ENCODE measurements at regions not wholly inside any gene's neighbourhood (a gene's known extent, or its start where the extent isn't known, plus 50 kb on each side); places are given as distances from the start of the nearest gene placed in this dataset.

DNA sequence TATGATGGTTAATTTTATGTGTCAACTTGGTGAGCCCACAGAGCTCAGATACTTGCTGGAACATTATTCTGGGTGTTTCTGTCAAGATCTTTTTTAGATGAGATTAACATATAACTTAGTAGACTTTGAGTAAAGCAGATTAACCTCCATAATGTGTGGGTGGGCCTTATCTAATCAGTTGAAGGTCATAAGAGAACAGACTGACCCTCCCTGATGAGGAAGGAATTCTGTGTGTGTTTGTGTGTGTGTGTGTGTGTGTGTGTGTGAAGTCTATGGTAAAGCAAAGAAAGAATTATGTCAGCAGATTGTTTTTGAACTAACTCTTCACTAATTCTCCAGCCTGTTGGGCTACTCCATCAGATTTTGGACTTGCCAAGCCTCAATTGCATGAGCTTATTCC is 232.2 kb upstream of the MEX3C start:
- Mint-ChIP-seq H3K4me3 (no peak overlapping the region), H3K36me3 (no peaks in the 10 kb centered on the region), H3K4me1 (no peaks in the 10 kb centered on the region), H3K27ac (no peak overlapping the region), H3K27me3 (ENCODE audit: low read depth in 3 of 3) (peaks cover 2 to 7% (median 3%) of the 10 kb centered on the region in 3 donors), H3K9me3 (peaks cover 0 to 7% (median 0%) of the 10 kb centered on the region in 6 donors)
- no peak for DNase-seq

DNA sequence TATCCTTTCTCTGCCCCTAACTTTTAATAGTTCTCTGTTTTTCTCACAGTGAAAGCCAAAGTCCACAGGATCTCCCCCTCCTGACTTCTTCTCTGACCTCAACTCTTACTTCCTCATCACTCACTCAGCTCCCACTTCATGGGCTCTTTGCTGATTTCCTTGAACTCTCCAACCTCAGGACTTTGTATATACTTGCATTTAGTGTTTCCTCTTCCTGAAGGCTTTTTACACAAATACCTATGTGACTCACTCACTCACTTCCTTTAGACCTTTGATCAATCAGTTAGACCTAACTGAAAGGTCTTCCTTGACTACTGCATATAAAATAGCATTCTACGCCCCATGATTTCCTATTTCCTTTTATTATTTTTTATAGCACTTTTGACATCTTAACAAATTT is 233.1 kb upstream of the MEX3C start:
- DNase-seq, result no peak
- no peaks in the 10 kb centered on the region for H3K4me1 Mint-ChIP-seq
- H3K36me3 Mint-ChIP-seq, result no peaks in the 10 kb centered on the region
- no peak overlapping the region for H3K27ac Mint-ChIP-seq
- H3K27me3 Mint-ChIP-seq (ENCODE audit: low read depth in 3 of 3), result peaks cover 2 to 5% (median 3%) of the 10 kb centered on the region in 3 donors
- H3K4me3 Mint-ChIP-seq, result no peak overlapping the region
- H3K9me3 Mint-ChIP-seq, result peaks cover 0 to 7% (median 0%) of the 10 kb centered on the region in 6 donors

DNA sequence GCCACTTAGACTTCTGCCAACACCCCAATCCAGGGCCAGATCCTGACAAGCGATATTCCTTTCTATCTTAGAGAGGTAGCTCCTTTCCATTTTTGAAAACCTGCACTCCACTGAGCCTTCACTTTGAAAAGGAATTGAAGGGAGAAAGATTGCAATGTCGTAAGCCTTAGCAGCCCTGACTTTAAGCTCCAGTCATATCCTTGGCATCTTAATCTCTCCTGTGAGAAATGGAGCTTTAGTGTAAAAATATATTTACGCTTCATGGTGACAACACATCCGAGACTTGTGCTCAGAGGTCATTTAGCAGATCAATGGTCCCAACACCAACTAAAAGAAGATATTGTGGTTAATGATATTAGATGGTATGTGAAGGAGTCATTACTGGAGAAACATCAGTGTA is 235.8 kb upstream of the MEX3C start:
- no peak for DNase-seq
- Mint-ChIP-seq H3K9me3 (peaks cover 0 to 8% (median 0%) of the 10 kb centered on the region in 6 donors), H3K36me3 (no peaks in the 10 kb centered on the region), H3K27ac (no peak overlapping the region), H3K4me1 (peaks cover 4 to 14% of the 10 kb centered on the region in 2 donors), H3K27me3 (ENCODE audit: low read depth in 3 of 3) (peaks cover 1 to 3% (median 3%) of the 10 kb centered on the region in 3 donors), H3K4me3 (no peak overlapping the region)

DNA sequence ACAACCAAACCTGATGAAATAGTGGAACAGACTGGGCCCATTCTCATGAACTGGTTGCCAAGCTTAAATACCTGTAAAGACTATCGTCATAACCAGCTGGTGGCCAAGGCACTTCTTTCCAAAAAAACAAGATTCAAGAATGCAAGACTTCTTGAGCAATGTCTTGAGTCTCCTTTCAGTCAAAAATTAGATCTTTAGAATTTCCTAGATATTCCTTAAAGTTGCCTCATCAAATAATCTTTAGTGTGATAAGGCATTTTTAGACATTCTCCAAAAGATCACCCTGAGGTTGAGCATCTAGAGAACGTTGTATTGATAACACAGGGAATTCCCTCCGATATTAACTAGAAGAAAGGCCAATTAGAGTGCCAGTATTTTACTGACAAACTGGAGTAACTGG is 236.4 kb upstream of the MEX3C start:
- no peaks in the 10 kb centered on the region for H3K36me3 Mint-ChIP-seq
- H3K27me3 Mint-ChIP-seq (ENCODE audit: low read depth in 3 of 3), result peaks cover under 1 to 6% (median 3%) of the 10 kb centered on the region in 3 donors

DNA sequence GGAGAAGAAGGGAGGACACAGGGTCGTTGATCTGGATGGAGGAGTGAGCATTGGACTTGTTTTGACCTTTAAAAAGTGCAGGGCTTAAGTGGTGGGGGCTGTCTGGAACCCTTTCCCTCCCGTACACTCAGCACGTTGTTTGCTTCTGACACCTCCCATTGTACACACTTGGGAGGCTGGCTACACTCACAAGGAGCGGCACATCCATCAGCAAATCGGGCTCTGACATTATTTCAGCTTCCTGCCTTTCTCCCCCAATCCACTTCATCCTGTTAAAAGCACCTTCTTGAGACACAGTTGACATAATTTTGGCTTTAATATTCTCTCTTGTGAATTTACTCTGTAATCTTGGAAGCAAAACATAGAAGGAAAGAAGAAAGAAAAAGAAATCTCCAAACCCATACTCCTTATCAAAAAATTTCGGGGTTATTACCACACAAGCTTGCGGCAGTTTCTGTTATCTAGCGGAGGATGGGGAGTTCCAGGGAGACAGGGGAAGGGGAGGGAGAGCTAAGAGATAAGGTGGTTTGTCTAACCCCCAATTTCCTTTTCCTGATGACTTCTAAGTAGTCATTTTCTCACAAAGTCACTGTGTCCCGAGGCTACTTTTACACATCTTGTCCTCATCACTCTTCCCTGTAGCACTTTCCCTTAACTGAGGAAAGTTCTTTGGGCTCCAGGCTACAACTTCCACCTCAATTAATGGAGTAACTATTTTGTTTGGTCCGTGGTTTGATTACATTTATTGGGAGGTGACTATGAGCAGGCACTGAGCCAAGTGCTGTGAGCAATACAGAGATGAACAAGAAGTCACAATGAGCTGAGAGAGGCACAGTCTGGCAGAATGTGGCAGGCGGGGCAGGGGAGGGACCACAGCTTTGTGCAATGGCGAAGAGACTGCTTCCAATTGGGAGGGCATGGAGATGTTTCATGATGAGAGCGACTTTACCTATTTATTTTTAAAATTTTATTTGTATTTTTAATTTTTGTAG is 240.1 kb upstream of the MEX3C start:
- peaks cover 2 to 8% (median 7%) of the 10 kb centered on the region in 3 donors for H3K27me3 Mint-ChIP-seq (ENCODE audit: low read depth in 3 of 3)
- peaks cover 0 to 2% (median 0%) of the 10 kb centered on the region in 6 donors for H3K9me3 Mint-ChIP-seq
- no peaks in the 10 kb centered on the region for H3K36me3 Mint-ChIP-seq
- no peak overlapping the region for H3K4me3 Mint-ChIP-seq
- no peak overlapping the region for H3K27ac Mint-ChIP-seq
- no peak for DNase-seq
- H3K4me1 Mint-ChIP-seq, result peaks cover 4 to 14% of the 10 kb centered on the region in 2 donors

More for the DNA sequence above, 236.4 kb upstream of the MEX3C start:
- H3K4me3 Mint-ChIP-seq, result no peak overlapping the region
- peaks cover 4 to 14% of the 10 kb centered on the region in 2 donors for H3K4me1 Mint-ChIP-seq
- H3K27ac Mint-ChIP-seq, result no peak overlapping the region
- no peak for DNase-seq
- peaks cover 0 to 8% (median 0%) of the 10 kb centered on the region in 6 donors for H3K9me3 Mint-ChIP-seq

DNA sequence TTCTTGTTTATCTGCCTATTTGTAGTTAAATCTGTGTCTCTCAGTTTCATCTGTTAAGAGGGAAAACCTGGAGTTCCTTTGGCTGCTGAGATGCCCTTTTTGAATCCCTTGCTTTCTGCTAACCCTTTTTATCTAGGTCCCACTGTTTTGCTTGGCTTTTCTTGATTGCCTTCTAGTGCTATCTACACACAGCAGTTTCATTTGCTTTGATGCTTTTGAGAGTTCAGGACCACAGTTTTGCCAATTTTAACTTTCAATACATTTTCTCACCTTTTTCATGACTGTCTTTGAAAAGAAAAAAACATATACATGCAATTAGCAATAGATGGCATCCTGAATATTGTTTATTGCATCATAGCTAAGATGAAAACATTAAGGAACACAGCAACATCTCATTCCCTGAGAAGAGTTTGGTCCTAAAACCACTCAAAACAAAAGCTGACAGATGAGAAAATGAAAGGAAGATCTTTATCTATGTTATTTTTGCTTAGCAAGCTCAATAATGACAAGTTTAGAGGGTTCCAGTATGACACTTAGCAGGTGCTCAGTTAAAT is 241.4 kb upstream of the MEX3C start:
- DNase-seq, result no peak
- Mint-ChIP-seq H3K4me1 (peaks cover 4 to 14% of the 10 kb centered on the region in 2 donors), H3K4me3 (no peak overlapping the region), H3K9me3 (peaks cover 0 to 2% (median 0%) of the 10 kb centered on the region in 6 donors), H3K36me3 (no peaks in the 10 kb centered on the region), H3K27ac (no peak overlapping the region), H3K27me3 (ENCODE audit: low read depth in 3 of 3) (peaks cover 2 to 16% (median 8%) of the 10 kb centered on the region in 3 donors)

DNA sequence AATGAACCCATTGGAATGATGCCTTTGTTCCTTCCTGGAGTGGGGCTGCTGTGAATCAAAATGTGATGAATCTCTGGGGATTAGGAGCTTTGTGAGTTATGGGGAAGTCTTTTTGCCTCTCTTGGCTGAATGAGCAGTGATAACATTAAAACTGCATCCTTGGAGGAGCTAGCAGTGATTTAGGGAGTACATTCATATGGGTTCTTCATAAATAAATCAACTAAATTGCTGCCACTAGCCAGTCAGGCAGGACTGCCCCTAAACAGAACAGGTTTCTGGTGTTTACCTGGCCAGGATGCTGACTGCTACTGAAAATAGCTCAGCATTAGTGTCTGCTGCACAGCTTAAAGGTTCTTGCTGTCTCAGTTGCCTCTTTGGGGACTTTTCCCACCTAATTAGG is 244.5 kb upstream of the MEX3C start:
- no peak for DNase-seq
- no peaks in the 10 kb centered on the region for H3K9me3 Mint-ChIP-seq
- no peak overlapping the region for H3K27ac Mint-ChIP-seq
- H3K36me3 Mint-ChIP-seq, result no peaks in the 10 kb centered on the region
- no peak overlapping the region for H3K4me3 Mint-ChIP-seq
- H3K27me3 Mint-ChIP-seq (ENCODE audit: low read depth in 3 of 3), result peaks cover 4 to 16% (median 7%) of the 10 kb centered on the region in 3 donors
- H3K4me1 Mint-ChIP-seq, result peaks cover 4 to 9% of the 10 kb centered on the region in 2 donors

DNA sequence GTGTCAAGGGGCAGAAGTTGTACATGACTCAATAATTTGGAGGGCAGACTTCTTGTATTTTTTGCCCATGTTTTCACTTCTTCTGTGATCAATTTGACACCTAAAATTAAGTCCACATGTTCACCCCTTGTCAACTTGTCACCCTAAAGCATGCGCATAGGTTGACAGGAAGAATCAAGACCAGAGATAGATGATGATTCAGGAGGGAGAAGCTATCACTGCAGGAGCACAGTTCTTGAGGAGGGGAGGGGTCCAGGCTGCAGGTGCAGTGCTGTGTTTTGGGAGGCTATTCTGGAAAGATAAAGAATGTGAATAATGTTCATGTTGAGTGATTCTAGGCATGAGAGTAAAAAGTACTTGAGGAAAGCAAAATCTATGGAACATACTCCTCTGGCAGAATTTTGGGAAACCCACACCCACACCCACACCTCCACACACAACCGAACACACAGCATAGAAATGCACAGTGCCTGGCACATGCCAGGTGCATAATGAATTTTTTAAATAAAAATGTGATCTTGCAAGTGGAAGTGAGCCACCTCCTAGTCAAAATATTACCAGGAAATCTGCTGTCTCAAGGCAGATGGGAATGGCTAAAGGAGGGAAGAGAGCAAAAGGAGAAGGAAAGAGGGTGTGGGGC is 249.2 kb upstream of the MEX3C start:
- DNase-seq, result no peak
- Mint-ChIP-seq H3K27ac (no peak overlapping the region), H3K27me3 (ENCODE audit: low read depth in 3 of 3) (peaks cover 2 to 15% (median 8%) of the 10 kb centered on the region in 3 donors), H3K4me1 (no peaks in the 10 kb centered on the region), H3K9me3 (no peaks in the 10 kb centered on the region), H3K4me3 (no peak overlapping the region), H3K36me3 (no peaks in the 10 kb centered on the region)

DNA sequence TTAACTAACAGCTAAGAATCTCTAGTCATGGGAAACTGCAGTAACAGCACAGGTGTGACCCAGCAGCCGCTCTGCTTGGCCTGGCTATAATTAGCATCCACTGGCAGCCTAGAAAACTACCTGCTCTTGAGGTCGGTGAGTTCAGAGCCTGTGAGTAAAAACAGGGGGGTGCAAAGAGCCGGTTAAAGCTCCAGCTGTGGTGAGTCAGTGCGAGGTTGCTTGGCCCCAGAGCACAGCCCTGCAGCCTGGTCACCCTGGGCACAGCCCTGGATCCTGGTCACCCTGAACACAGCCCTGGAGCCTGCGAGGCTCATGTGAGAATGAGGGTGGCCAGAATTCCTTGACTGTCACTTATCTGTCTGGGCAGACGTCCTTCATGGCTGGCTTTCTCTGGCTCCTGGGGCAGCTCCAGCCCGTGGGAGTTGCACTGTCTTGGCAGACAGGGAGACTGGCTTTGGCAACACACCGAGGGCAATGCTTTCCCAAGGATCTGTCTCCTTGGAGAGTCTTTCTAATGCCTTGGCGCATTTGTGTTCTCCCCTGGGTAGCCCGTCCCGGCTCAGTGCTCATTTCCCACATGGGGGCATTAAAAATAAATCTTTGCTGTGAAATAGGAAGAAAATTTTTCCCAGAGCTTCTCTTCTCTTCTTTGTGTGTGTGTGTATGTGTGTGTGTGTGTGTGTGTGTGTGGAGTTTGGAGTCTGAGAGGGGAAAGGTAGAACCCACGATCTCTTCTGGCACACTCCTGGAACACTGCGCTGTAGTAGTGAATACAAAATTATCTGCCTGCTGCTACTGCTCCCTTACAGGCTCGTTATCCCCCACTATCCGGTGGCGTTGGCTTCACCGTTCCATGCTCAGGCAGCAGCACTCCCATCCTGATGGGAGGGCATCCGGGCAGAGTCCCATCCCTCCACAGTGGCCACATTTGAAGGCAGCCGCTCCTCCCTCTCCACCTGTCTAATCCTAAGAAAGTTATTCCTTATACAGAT is 250.2 kb upstream of the MEX3C start:
- no peaks in the 10 kb centered on the region for H3K36me3 Mint-ChIP-seq
- DNase-seq, result no peak
- H3K27ac Mint-ChIP-seq, result no peak overlapping the region
- H3K27me3 Mint-ChIP-seq (ENCODE audit: low read depth in 3 of 3), result peaks cover 2 to 10% (median 8%) of the 10 kb centered on the region in 3 donors
- no peaks in the 10 kb centered on the region for H3K4me1 Mint-ChIP-seq
- H3K9me3 Mint-ChIP-seq, result no peaks in the 10 kb centered on the region
- H3K4me3 Mint-ChIP-seq, result no peak overlapping the region

DNA sequence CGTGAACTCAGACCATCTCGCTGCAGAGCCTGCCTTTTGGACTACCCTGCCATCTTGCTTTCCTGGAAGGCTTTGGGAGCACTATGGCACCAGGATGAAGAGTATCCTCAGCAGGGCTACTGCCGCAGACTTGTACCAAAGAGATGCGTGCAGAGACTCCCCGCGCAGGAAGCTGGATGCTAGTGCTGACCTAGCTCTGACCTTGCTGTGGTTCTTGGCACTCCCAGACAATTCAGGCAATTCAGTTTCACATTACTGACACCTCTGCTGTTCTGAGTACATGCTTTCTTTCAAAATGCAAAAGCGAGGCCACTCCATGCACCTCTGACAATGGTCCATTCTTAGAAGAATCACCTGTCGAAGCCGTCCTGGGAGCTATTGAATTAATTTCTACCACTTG is 251.5 kb upstream of the MEX3C start:
- H3K4me1 Mint-ChIP-seq, result no peaks in the 10 kb centered on the region
- peaks cover 2 to 8% (median 2%) of the 10 kb centered on the region in 3 donors for H3K27me3 Mint-ChIP-seq (ENCODE audit: low read depth in 3 of 3)
- H3K9me3 Mint-ChIP-seq, result no peaks in the 10 kb centered on the region
- no peaks in the 10 kb centered on the region for H3K36me3 Mint-ChIP-seq
- H3K27ac Mint-ChIP-seq, result no peak overlapping the region
- DNase-seq, result no peak
- no peak overlapping the region for H3K4me3 Mint-ChIP-seq

DNA sequence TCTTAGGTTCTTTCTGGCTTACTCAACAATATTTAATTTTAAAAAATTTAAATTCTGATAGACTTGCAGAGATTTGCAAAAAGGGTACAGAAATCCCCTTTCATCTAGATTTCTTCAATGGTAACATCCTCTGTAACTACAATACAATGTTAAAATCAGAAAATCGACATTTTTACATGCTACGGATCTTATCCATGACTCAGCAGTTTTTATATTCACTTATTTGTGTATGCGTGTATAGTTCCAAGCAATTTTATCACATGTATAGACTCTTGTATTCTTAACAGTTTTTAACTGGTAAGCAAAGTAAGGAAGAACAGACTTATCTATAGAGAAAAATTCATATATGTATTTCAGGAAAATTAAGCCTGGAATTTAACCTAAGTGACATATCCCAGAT is 256.1 kb upstream of the MEX3C start:
- H3K4me1 Mint-ChIP-seq, result no peaks in the 10 kb centered on the region
- no peaks in the 10 kb centered on the region for H3K9me3 Mint-ChIP-seq
- H3K4me3 Mint-ChIP-seq, result no peak overlapping the region
- H3K27ac Mint-ChIP-seq, result no peak overlapping the region
- peaks cover 2 to 4% (median 3%) of the 10 kb centered on the region in 3 donors for H3K27me3 Mint-ChIP-seq (ENCODE audit: low read depth in 3 of 3)
- no peaks in the 10 kb centered on the region for H3K36me3 Mint-ChIP-seq
- no peak for DNase-seq

DNA sequence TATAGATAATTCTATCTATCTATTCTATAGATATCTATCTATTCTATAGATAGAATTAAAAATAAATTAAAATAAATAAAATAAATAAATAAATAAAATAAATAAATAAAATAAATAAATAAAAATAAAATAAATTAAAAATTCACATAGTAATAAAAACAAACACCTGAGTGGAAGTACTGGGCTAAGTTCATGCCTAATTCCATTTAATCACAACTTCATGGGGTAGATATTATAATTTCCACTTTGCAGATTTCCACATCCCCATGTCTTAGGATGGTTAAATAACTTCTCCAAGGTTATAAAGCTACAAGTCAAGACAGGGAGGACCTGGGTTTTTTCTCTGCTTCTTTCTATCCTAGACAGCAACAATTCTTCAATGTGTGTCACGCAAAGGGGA is 261.4 kb upstream of the MEX3C start:
- Mint-ChIP-seq H3K4me3 (no peak overlapping the region), H3K9me3 (peaks cover 0 to 2% (median 0%) of the 10 kb centered on the region in 6 donors), H3K27ac (no peak overlapping the region), H3K36me3 (no peaks in the 10 kb centered on the region), H3K27me3 (ENCODE audit: low read depth in 3 of 3) (peaks cover 2 to 9% (median 7%) of the 10 kb centered on the region in 3 donors), H3K4me1 (no peaks in the 10 kb centered on the region)
- DNase-seq, result no peak

DNA sequence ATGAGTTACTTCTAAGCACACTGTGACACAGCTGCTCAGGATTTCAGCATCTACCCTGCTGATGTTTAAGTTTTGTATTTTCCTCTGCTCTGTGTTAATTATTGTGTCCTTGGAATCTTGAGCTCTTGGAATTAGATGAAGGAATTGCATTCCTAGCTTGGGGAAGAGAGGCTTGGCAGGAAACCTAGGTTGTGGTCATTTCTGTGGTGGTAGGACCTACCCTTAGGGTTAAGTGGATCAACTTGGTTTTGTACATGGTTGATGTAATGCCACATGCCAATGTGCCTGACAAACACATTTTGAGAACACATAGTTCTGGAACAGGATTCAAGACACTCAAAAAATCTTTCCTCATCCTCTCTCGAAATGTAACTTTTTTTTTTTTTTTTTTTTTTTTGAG is 264.5 kb upstream of the MEX3C start:
- Mint-ChIP-seq H3K27ac (no peak overlapping the region), H3K4me3 (no peak overlapping the region), H3K9me3 (peaks cover 0 to 8% (median 0%) of the 10 kb centered on the region in 6 donors), H3K36me3 (no peaks in the 10 kb centered on the region), H3K27me3 (ENCODE audit: low read depth in 3 of 3) (peaks cover 0 to 12% (median 11%) of the 10 kb centered on the region in 3 donors), H3K4me1 (no peaks in the 10 kb centered on the region)
- no peak for DNase-seq

All from immature natural killer cell (primary cell).